Spleen (tissue), 7 donors: ENCODE measurements at regions not wholly inside any gene's neighbourhood (a gene's known extent, or its start where the extent isn't known, plus 50 kb on each side); places are given as distances from the start of the nearest gene placed in this dataset.

ENCODE experiments used
- POLR2A ChIP-seq, 3 donors: fragments of 450-650 bp; IDR thresholded peaks; one replicate each; pipeline ENCODE4 v1.5.1; 2017; ENCODE audit warnings: antibody characterized with exemption in 3 of 3, mild to moderate bottlenecking in 1 of 3
- POLR2AphosphoS5 ChIP-seq, 3 donors: sonication (generic); formaldehyde crosslinking; IDR thresholded peaks; one replicate each; pipeline ENCODE4 v1.5.1; 2017; ENCODE audit warnings: antibody characterized with exemption in 3 of 3
- TF ChIP-seq, protein P1 (sequence below), 11 experiments: fragments of 200-600 bp in 7 of 11; fragments of 450-650 bp in 4 of 11; sonication (generic) in 4 of 11; IDR thresholded peaks in 8 of 11; conservative IDR thresholded peaks in 3 of 11; 1 replicate in 7 of 11; 2 replicates in 4 of 11; pipeline versions ENCODE4 v1.4.0 to v1.8.0; 2016 to 2021; ENCODE audit warnings: antibody characterized with exemption in 11 of 11, inconsistent platforms in 4 of 11, mild to moderate bottlenecking in 1 of 11
- donor health status: DM: no; HTN: no; CAD: no; lungs with moderate emphysema.
- donor health status: DM: no; HTN: no; CAD: no.
- donor health status: DM: no; HTN: no; CAD: no.

DNA sequence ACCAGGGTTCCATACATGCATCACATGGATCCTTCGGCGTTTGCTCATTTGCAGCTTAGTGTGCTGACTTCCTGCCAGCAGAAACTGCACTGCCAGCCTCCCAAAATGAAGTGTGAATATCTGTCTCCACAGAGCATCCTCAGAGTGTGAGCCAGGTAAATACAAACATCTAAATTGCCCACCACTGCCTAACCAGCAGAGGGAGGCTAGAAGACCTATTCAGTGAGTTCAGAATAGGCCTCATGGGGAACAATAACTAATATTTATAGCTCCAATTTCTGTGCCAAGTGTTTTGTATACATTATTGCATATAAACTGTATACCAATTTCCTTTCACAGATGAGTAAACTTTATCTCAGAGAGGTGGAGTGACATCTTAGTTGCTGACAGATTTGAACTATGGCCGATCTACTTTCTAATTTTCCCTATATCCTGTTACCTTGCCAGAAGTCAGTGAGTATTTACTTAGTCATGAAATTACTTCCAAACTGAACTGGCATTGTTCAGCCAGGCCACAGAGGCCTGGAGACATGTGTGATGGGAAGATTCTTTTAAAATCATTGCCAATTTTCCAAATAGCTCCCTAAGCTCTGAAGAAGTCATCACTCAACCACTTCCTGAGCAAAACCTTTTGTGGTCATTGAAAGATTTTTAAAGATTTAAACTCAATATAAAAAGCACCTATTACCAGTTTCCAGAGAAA lies 926.5 kb upstream of the GHITM start:
- TF ChIP-seq, protein P1, sequence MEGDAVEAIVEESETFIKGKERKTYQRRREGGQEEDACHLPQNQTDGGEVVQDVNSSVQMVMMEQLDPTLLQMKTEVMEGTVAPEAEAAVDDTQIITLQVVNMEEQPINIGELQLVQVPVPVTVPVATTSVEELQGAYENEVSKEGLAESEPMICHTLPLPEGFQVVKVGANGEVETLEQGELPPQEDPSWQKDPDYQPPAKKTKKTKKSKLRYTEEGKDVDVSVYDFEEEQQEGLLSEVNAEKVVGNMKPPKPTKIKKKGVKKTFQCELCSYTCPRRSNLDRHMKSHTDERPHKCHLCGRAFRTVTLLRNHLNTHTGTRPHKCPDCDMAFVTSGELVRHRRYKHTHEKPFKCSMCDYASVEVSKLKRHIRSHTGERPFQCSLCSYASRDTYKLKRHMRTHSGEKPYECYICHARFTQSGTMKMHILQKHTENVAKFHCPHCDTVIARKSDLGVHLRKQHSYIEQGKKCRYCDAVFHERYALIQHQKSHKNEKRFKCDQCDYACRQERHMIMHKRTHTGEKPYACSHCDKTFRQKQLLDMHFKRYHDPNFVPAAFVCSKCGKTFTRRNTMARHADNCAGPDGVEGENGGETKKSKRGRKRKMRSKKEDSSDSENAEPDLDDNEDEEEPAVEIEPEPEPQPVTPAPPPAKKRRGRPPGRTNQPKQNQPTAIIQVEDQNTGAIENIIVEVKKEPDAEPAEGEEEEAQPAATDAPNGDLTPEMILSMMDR (IDR thresholded peaks at IDR 0.05 in 8 of 11, conservative IDR thresholded peaks at IDR 0.05 in 3 of 11) = no peak
- TF ChIP-seq POLR2A (IDR thresholded peaks at IDR 0.05) (no peak), POLR2AphosphoS5 (IDR thresholded peaks at IDR 0.05) (no peak)
